HEK293 (cell line): ENCODE measurements at regions not wholly inside any gene's neighbourhood (a gene's known extent, or its start where the extent isn't known, plus 50 kb on each side); places are given as distances from the start of the nearest gene placed in this dataset.

Source experiments
- CTCF ChIA-PET: fragments of 350-600 bp; formaldehyde crosslinking; extraction: SDS; loops from one replicate; lab custom pipeline; 2021; ENCODE audit warnings: antibody characterized with exemption; lab: Yijun Ruan, JAX
- POLR2A ChIA-PET: fragments of 300-600 bp; formaldehyde crosslinking; extraction: SDS; loops from one replicate; lab custom pipeline; 2020; ENCODE audit warnings: antibody characterized with exemption, inconsistent platforms; lab: Yijun Ruan, JAX
- H3K27ac ChIP-seq: fragments of 200-500 bp; sonication (Bioruptor generic); 2 replicates; pipeline ENCODE4 v1.5.1; 2014; ENCODE audit warnings: low read depth, low read length, control low read depth, inconsistent platforms; ENCODE audit errors: extremely low read depth
- H3K36me3 ChIP-seq, 2 experiments: fragments of 200-500 bp in 1 of 2; sonication (Bioruptor generic) in 1 of 2; 1 replicate in 1 of 2; 2 replicates in 1 of 2; pipeline ENCODE4 v1.5.1; 2014 to 2017; ENCODE audit warnings: inconsistent platforms in 2 of 2, low read length in 2 of 2; ENCODE audit not compliant: control insufficient read depth in 2 of 2, insufficient read depth in 1 of 2
- H3K4me1 ChIP-seq: fragments of 200-500 bp; sonication (Bioruptor generic); 2 replicates; pipeline ENCODE4 v1.5.1; 2014; ENCODE audit warnings: mild to moderate bottlenecking, low read length, inconsistent platforms; ENCODE audit not compliant: control insufficient read depth, insufficient read depth
- H3K4me3 ChIP-seq: 2 replicates; pipeline ENCODE4 v1.5.1; 2011; ENCODE audit warnings: low read depth, mild to moderate bottlenecking, control low read depth, low read length, moderate library complexity
- H3K9me3 ChIP-seq: fragments of 200-500 bp; sonication (Bioruptor generic); 2 replicates; pipeline ENCODE4 v1.5.1; 2014; ENCODE audit warnings: low read depth, low read length, inconsistent platforms; ENCODE audit not compliant: control insufficient read depth, insufficient read depth
- CTCF ChIP-seq: fragments of 450-650 bp; formaldehyde crosslinking; IDR thresholded peaks from 2 replicates; pipeline ENCODE4 v1.5.1; 2016; ENCODE audit warnings: missing biosample characterization, missing genetic modification characterization
- GLIS1 ChIP-seq: fragments of 450-650 bp; formaldehyde crosslinking; IDR thresholded peaks from 2 replicates; pipeline ENCODE4 v1.5.1; 2016; ENCODE audit warnings: missing biosample characterization, missing genetic modification characterization
- TRIM28 ChIP-seq: IDR thresholded peaks from 2 replicates; pipeline ENCODE4 v1.6.1; 2011; ENCODE audit warnings: low read length, control low read depth, borderline replicate concordance
- ZBTB21 ChIP-seq: fragments of 450-650 bp; formaldehyde crosslinking; IDR thresholded peaks from 2 replicates; pipeline ENCODE4 v1.5.1; 2017; ENCODE audit warnings: missing biosample characterization, missing genetic modification characterization
- ZFP37 ChIP-seq: fragments of 450-650 bp; formaldehyde crosslinking; IDR thresholded peaks from 2 replicates; pipeline ENCODE4 v1.5.1; 2016; ENCODE audit warnings: missing biosample characterization, missing genetic modification characterization
- ZNF114 ChIP-seq: fragments of 450-650 bp; formaldehyde crosslinking; IDR thresholded peaks from 2 replicates; pipeline ENCODE4 v1.5.0; 2017; ENCODE audit warnings: missing biosample characterization, missing genetic modification characterization
- ZNF138 ChIP-seq: fragments of 450-650 bp; formaldehyde crosslinking; IDR thresholded peaks from 2 replicates; pipeline ENCODE4 v1.5.1; 2016; ENCODE audit warnings: missing biosample characterization, missing genetic modification characterization, borderline replicate concordance
- ZNF174 ChIP-seq: fragments of 450-650 bp; formaldehyde crosslinking; IDR thresholded peaks from 2 replicates; pipeline ENCODE4 v1.5.0; 2017; ENCODE audit warnings: missing biosample characterization, mild to moderate bottlenecking, missing genetic modification characterization
- ZNF221 ChIP-seq: fragments of 450-650 bp; formaldehyde crosslinking; IDR thresholded peaks from 2 replicates; pipeline ENCODE4 v1.5.1; 2017; ENCODE audit warnings: missing biosample characterization, missing genetic modification characterization, borderline replicate concordance
- ZNF324 ChIP-seq: fragments of 450-650 bp; formaldehyde crosslinking; IDR thresholded peaks from 2 replicates; pipeline ENCODE4 v1.5.1; 2016; ENCODE audit warnings: missing biosample characterization, missing genetic modification characterization
- ZNF350 ChIP-seq: fragments of 450-650 bp; formaldehyde crosslinking; IDR thresholded peaks from 2 replicates; pipeline ENCODE4 v1.5.0; 2017; ENCODE audit warnings: missing biosample characterization, mild to moderate bottlenecking, missing genetic modification characterization
- ZNF398 ChIP-seq: fragments of 450-650 bp; formaldehyde crosslinking; IDR thresholded peaks from 2 replicates; pipeline ENCODE4 v1.5.1; 2017; ENCODE audit warnings: missing biosample characterization, missing genetic modification characterization
- ZNF404 ChIP-seq: fragments of 450-650 bp; formaldehyde crosslinking; IDR thresholded peaks from 2 replicates; pipeline ENCODE4 v1.5.1; 2017; ENCODE audit warnings: missing biosample characterization, missing genetic modification characterization
- ZNF521 ChIP-seq: fragments of 450-650 bp; formaldehyde crosslinking; IDR thresholded peaks from 2 replicates; pipeline ENCODE4 v1.5.1; 2017; ENCODE audit warnings: missing biosample characterization, mild to moderate bottlenecking, missing genetic modification characterization
- ZNF530 ChIP-seq: fragments of 450-650 bp; formaldehyde crosslinking; IDR thresholded peaks from 2 replicates; pipeline ENCODE4 v1.5.1; 2016; ENCODE audit warnings: low read depth, missing biosample characterization, missing genetic modification characterization
- ZNF544 ChIP-seq: fragments of 450-650 bp; formaldehyde crosslinking; IDR thresholded peaks from 2 replicates; pipeline ENCODE4 v1.5.0; 2017; ENCODE audit warnings: missing biosample characterization, missing genetic modification characterization
- ZNF549 ChIP-seq: fragments of 450-650 bp; IDR thresholded peaks from 2 replicates; pipeline ENCODE4 v1.5.1; 2018; ENCODE audit warnings: missing biosample characterization, missing genetic modification characterization, mild to moderate bottlenecking, inconsistent platforms, moderate library complexity
- ZNF596 ChIP-seq: fragments of 450-650 bp; IDR thresholded peaks from 2 replicates; pipeline ENCODE4 v1.5.0; 2018; ENCODE audit warnings: missing biosample characterization, mild to moderate bottlenecking, missing genetic modification characterization, moderate library complexity
- ZNF626 ChIP-seq: fragments of 450-650 bp; sonication (Bioruptor Pico); formaldehyde crosslinking; IDR thresholded peaks from 2 replicates; pipeline ENCODE4 v1.5.1; 2018; ENCODE audit warnings: missing biosample characterization, missing genetic modification characterization, inconsistent platforms
- ZNF670 ChIP-seq: fragments of 450-650 bp; formaldehyde crosslinking; IDR thresholded peaks from 2 replicates; pipeline ENCODE4 v1.5.1; 2016; ENCODE audit warnings: missing biosample characterization, missing genetic modification characterization, low read depth
- ZSCAN4 ChIP-seq: fragments of 450-650 bp; formaldehyde crosslinking; IDR thresholded peaks from 2 replicates; pipeline ENCODE4 v1.5.1; 2017; ENCODE audit warnings: missing biosample characterization, missing genetic modification characterization
- ZXDB ChIP-seq: fragments of 450-650 bp; formaldehyde crosslinking; IDR thresholded peaks from 2 replicates; pipeline ENCODE4 v1.5.1; 2016; ENCODE audit warnings: missing biosample characterization, missing genetic modification characterization

- no peak overlapping the region for H3K4me3 ChIP-seq
- peaks cover 24% of the 10 kb centered on the region for H3K4me1 ChIP-seq
- POLR2A ChIA-PET: no interaction called here
- no peak overlapping the region for H3K27ac ChIP-seq
- H3K9me3 ChIP-seq: no peaks in the 10 kb centered on the region
- TF ChIP-seq ZNF530 (tag by site-specific recombination): no peak
- TF ChIP-seq CTCF (tag by site-specific recombination): 0 out of 2 replicates have a peak, but pooled peaks have one; percentile 16
- no peaks in the 10 kb centered on the region for H3K36me3 ChIP-seq
- CTCF ChIA-PET: interaction anchor here (0.5 to 1.6 kb wide), 9 partner anchors 11 to 590 kb away, joined by 3 to 8 read pairs (median 3); no protein-coding TSS in a partner anchor
Observed at GRCh38 chr6:137661601-137662000, 167.4 kb upstream of the OLIG3 start.

- TF ChIP-seq ZFP37 (tag by site-specific recombination): no peak
- TF ChIP-seq ZNF138: no peak
- no peak for TF ChIP-seq ZNF174 (tag by site-specific recombination)
- TF ChIP-seq ZNF521: no peak
- TF ChIP-seq ZNF404: no peak
- TF ChIP-seq GLIS1: no peak
- no peak for TF ChIP-seq ZNF626
- no peak for TF ChIP-seq ZNF114 (tag by site-specific recombination)
- TF ChIP-seq ZNF398 (tag by site-specific recombination): no peak
- no peak for TF ChIP-seq ZNF670
- TF ChIP-seq ZNF544 (tag by site-specific recombination): no peak
- no peak for TF ChIP-seq ZSCAN4 (tag by site-specific recombination)
- no peak for TF ChIP-seq ZNF221 (tag by site-specific recombination)
- no peak for TF ChIP-seq ZNF350 (tag by site-specific recombination)
- no peak for TF ChIP-seq ZBTB21
- no peak for TF ChIP-seq ZNF596 (tag by site-specific recombination)
- no peak for TF ChIP-seq TRIM28
- TF ChIP-seq ZNF324 (tag by site-specific recombination): no peak
- TF ChIP-seq ZXDB (tag by site-specific recombination): no peak
- no peak for TF ChIP-seq ZNF549 (tag by site-specific recombination)
- Histone ChIP-seq H3K4me1 (peaks cover 20% of the 10 kb centered on the region), H3K36me3 (no peaks in the 10 kb centered on the region), H3K9me3 (no peaks in the 10 kb centered on the region), H3K27ac (no peak overlapping the region), H3K4me3 (no peak overlapping the region)
- ChIA-PET CTCF (interaction anchor here (0.6 to 0.8 kb wide), 2 partner anchors 339 to 344 kb away, joined by 3 read pairs; no protein-coding TSS in a partner anchor), POLR2A (no interaction called here)
Observed at GRCh38 chr6:137664183-137664582, 170.0 kb upstream of the OLIG3 start.
